OCI-LY7 (cell line): ENCODE measurements at regions not wholly inside any gene's neighbourhood (a gene's known extent, or its start where the extent isn't known, plus 50 kb on each side); places are given as distances from the start of the nearest gene placed in this dataset.

ENCODE experiments used
- BruUV-seq: library from RNA; stranded (reverse); fragments of 400-500 nt; replicated peaks from 2 replicates; lab custom pipeline; 2021; lab: Mats Ljungman, UMichigan
- CTCF ChIA-PET: fragments of 300-600 bp; sonication (Branson Sonifier 250); formaldehyde crosslinking; loops from one replicate; lab custom pipeline; 2022; ENCODE audit warnings: antibody characterized with exemption; ENCODE audit not compliant: unreplicated experiment; lab: Charles Lee
- POLR2A ChIA-PET: fragments of 300-600 bp; sonication (Branson Sonifier 250); formaldehyde crosslinking; loops from one replicate; lab custom pipeline; 2022; ENCODE audit warnings: antibody characterized with exemption; lab: Charles Lee
- DNase-seq: peaks from one replicate; pipeline ENCODE4 v3.0.0-alpha.2; 2015; ENCODE audit warnings: low spot score
- H2AFZ ChIP-seq: fragments of 200-600 bp; sonication (generic), shearing (Covaris generic); 2 replicates; pipeline ENCODE4 v1.6.1; 2014; ENCODE audit warnings: mild to moderate bottlenecking, antibody characterized with exemption, low read length, moderate library complexity
- H3K27ac ChIP-seq: fragments of 200-600 bp; sonication (generic); 2 replicates; pipeline ENCODE4 v1.5.1; 2014; ENCODE audit warnings: mixed run types, low read depth, mild to moderate bottlenecking, moderate library complexity, low read length, inconsistent platforms; ENCODE audit not compliant: poor library complexity, severe bottlenecking
- H3K36me3 ChIP-seq: fragments of 200-600 bp; sonication (generic); 2 replicates; pipeline ENCODE4 v1.6.1; 2014; ENCODE audit warnings: mild to moderate bottlenecking, antibody characterized with exemption, low read length, moderate library complexity, mixed read lengths; ENCODE audit not compliant: insufficient read depth
- H3K4me1 ChIP-seq: fragments of 200-600 bp; sonication (generic); 2 replicates; pipeline ENCODE4 v1.5.1; 2014; ENCODE audit warnings: mild to moderate bottlenecking, low read length; ENCODE audit not compliant: insufficient read depth, poor library complexity, severe bottlenecking
- H3K4me2 ChIP-seq: fragments of 200-600 bp; sonication (generic); 2 replicates; pipeline ENCODE4 v1.6.1; 2014; ENCODE audit warnings: mild to moderate bottlenecking, low read length
- H3K4me3 ChIP-seq: fragments of 200-600 bp; sonication (generic); 2 replicates; pipeline ENCODE4 v1.5.1; 2014; ENCODE audit warnings: mild to moderate bottlenecking, low read depth, low read length; ENCODE audit not compliant: poor library complexity, severe bottlenecking
- H3K79me2 ChIP-seq: fragments of 200-600 bp; sonication (generic); 2 replicates; pipeline ENCODE4 v1.6.1; 2016; ENCODE audit warnings: low read depth, mild to moderate bottlenecking, low read length, moderate library complexity, mixed read lengths; ENCODE audit not compliant: insufficient read depth
- H3K9me2 ChIP-seq: fragments of 200-600 bp; sonication (generic); 2 replicates; pipeline ENCODE4 v1.6.1; 2016; ENCODE audit warnings: mild to moderate bottlenecking, low read length, mixed read lengths; ENCODE audit not compliant: insufficient read depth
- H3K9me3 ChIP-seq: fragments of 200-600 bp; sonication (generic); 2 replicates; pipeline ENCODE4 v1.6.1; 2014; ENCODE audit warnings: mild to moderate bottlenecking, mixed run types, low read length, mixed read lengths
- H4K20me1 ChIP-seq: fragments of 200-600 bp; sonication (generic); 2 replicates; pipeline ENCODE4 v1.6.1; 2014; ENCODE audit warnings: mild to moderate bottlenecking, antibody characterized with exemption, low read length, moderate library complexity, mixed read lengths; ENCODE audit not compliant: insufficient read depth
- EZH2phosphoT487 ChIP-seq: fragments of 200-600 bp; sonication (generic); IDR thresholded peaks from 2 replicates; pipeline ENCODE4 v1.6.1; 2018; ENCODE audit warnings: low read depth, borderline replicate concordance, mild to moderate bottlenecking, mixed run types, antibody characterized with exemption, low read length, moderate library complexity, mixed read lengths
- intact Hi-C: fragments of 100-400 bp; cut with micrococcal nuclease; formaldehyde crosslinking; loops from one replicate; pipeline ENCODE4 v1.10.0; 2022; ENCODE audit not compliant: unreplicated experiment
- TF ChIP-seq, protein P1 (sequence below): fragments of 200-600 bp; sonication (generic); conservative IDR thresholded peaks from 2 replicates; pipeline ENCODE4 v1.5.1; 2014; ENCODE audit warnings: mild to moderate bottlenecking, antibody characterized with exemption, low read length, moderate library complexity, mixed read lengths

DNA sequence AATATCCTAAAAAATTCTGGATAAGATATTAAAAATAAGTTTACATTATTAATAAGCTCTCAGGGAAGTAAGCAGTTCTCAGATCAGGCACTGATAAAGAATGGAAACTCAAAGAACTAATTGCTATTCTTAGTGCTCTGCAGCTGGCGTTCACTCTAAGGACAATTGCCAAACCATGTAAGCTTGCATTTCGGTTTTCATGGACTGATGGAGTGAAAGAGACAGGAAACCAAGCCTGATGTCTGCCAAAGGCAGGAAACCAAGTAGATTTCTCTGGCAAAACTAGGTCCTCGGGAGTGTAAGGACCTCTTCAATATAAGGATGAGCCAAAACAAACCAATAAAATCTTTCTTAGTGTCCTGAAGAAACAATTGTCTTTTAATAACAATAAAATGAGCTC lies 355.2 kb downstream of the RAB38 start:
- BruUV-seq, result no TSS peak
- no peak for DNase-seq
- TF ChIP-seq, protein P1, sequence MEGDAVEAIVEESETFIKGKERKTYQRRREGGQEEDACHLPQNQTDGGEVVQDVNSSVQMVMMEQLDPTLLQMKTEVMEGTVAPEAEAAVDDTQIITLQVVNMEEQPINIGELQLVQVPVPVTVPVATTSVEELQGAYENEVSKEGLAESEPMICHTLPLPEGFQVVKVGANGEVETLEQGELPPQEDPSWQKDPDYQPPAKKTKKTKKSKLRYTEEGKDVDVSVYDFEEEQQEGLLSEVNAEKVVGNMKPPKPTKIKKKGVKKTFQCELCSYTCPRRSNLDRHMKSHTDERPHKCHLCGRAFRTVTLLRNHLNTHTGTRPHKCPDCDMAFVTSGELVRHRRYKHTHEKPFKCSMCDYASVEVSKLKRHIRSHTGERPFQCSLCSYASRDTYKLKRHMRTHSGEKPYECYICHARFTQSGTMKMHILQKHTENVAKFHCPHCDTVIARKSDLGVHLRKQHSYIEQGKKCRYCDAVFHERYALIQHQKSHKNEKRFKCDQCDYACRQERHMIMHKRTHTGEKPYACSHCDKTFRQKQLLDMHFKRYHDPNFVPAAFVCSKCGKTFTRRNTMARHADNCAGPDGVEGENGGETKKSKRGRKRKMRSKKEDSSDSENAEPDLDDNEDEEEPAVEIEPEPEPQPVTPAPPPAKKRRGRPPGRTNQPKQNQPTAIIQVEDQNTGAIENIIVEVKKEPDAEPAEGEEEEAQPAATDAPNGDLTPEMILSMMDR, result no peak
- TF ChIP-seq EZH2phosphoT487, result no peak
- H3K36me3 ChIP-seq, result no peaks in the 10 kb centered on the region
- H3K27ac ChIP-seq, result no peak overlapping the region
- no peaks in the 10 kb centered on the region for H4K20me1 ChIP-seq
- H3K4me3 ChIP-seq, result no peak overlapping the region
- no peak overlapping the region for H2AFZ ChIP-seq
- H3K4me2 ChIP-seq, result no peak overlapping the region
- intact Hi-C loops, result no loop called here
- CTCF ChIA-PET, result no interaction called here
- POLR2A ChIA-PET, result interaction anchor here (1.1 kb wide), 1 partner anchor 11 kb away, joined by 3 read pairs; no protein-coding TSS in a partner anchor
- no peaks in the 10 kb centered on the region for H3K9me3 ChIP-seq
- H3K9me2 ChIP-seq, result no peaks in the 10 kb centered on the region
- H3K4me1 ChIP-seq, result no peaks in the 10 kb centered on the region
- H3K79me2 ChIP-seq, result no peaks in the 10 kb centered on the region

- intact Hi-C loops, result no loop called here
- Histone ChIP-seq H3K4me3 (no peak overlapping the region), H3K4me2 (no peak overlapping the region), H3K4me1 (no peaks in the 10 kb centered on the region), H3K79me2 (no peaks in the 10 kb centered on the region), H3K36me3 (no peaks in the 10 kb centered on the region), H3K9me2 (no peaks in the 10 kb centered on the region), H2AFZ (no peak overlapping the region), H4K20me1 (no peaks in the 10 kb centered on the region), H3K27ac (no peak overlapping the region), H3K9me3 (no peaks in the 10 kb centered on the region)
- no peak for DNase-seq
- TF ChIP-seq, protein P1, result no peak
- no peak for TF ChIP-seq EZH2phosphoT487
- CTCF ChIA-PET, result no interaction called here
- no TSS peak for BruUV-seq
- POLR2A ChIA-PET, result interaction anchor here (0.6 kb wide), 1 partner anchor 102 kb away, joined by 3 read pairs; no protein-coding TSS in a partner anchor
Measured at GRCh38 chr11:87819151-87819550, 356.1 kb downstream of the RAB38 start.

DNA sequence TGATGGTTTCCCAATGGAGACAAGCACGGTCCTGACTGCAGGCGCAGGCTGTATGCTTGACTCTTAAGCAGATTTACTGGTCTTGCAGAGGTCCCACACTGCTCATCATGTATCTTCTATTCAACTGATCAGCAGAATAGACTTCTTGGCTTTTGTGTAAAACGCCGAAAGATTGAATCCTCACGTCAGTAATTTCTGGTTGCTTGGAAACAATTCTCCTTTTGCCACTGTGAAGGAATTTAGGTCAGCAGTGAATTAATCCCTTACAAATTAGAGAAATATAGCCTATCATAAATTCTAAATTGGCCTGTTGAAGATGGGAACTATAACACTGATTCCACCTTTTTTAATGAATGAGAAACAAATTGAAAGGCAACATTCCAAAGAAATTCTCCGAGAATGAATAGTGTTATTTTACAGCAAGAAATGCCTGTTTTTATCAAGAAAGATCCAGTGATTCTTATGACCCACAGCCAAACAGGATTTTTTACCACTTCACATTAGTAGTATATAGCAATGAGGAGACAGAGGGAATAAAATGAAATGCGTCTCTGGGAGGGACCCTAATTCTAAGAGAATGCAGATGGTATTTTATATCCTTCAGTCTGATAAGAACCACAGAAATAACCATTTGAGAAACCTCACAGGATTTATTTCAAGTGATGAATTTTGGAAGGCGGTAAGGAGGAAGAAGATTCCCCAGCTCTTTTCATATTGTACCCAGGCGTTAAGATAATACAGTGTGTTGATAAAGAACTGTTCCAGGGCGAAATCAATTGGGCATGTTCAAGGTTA lies 362.5 kb downstream of the RAB38 start:
- H3K9me3 ChIP-seq, result no peaks in the 10 kb centered on the region
- no peak overlapping the region for H3K4me3 ChIP-seq
- no peaks in the 10 kb centered on the region for H4K20me1 ChIP-seq
- no peak overlapping the region for H3K27ac ChIP-seq
- no peak overlapping the region for H2AFZ ChIP-seq
- BruUV-seq, result no TSS peak
- intact Hi-C loops, result no loop called here
- no peaks in the 10 kb centered on the region for H3K4me1 ChIP-seq
- DNase-seq, result no peak
- no peak for TF ChIP-seq EZH2phosphoT487
- TF ChIP-seq, protein P1, result no peak
- no peaks in the 10 kb centered on the region for H3K36me3 ChIP-seq
- H3K9me2 ChIP-seq, result no peaks in the 10 kb centered on the region
- no peaks in the 10 kb centered on the region for H3K79me2 ChIP-seq
- ChIA-PET POLR2A (interaction anchor here (1.4 kb wide), 1 partner anchor 15 kb away, joined by 3 read pairs; no protein-coding TSS in a partner anchor), CTCF (no interaction called here)
- no peak overlapping the region for H3K4me2 ChIP-seq
